GM18909 (cell line): ENCODE measurements at regions not wholly inside any gene's neighbourhood (a gene's known extent, or its start where the extent isn't known, plus 50 kb on each side); places are given as distances from the start of the nearest gene placed in this dataset.

Experiments
- ATAC-seq: cut with Tn5 transposase; IDR thresholded peaks from one replicate; pipeline ENCODE4 v1.9.1; 2021; ENCODE audit warnings: mild to moderate bottlenecking; ENCODE audit not compliant: unreplicated experiment, poor library complexity

DNA sequence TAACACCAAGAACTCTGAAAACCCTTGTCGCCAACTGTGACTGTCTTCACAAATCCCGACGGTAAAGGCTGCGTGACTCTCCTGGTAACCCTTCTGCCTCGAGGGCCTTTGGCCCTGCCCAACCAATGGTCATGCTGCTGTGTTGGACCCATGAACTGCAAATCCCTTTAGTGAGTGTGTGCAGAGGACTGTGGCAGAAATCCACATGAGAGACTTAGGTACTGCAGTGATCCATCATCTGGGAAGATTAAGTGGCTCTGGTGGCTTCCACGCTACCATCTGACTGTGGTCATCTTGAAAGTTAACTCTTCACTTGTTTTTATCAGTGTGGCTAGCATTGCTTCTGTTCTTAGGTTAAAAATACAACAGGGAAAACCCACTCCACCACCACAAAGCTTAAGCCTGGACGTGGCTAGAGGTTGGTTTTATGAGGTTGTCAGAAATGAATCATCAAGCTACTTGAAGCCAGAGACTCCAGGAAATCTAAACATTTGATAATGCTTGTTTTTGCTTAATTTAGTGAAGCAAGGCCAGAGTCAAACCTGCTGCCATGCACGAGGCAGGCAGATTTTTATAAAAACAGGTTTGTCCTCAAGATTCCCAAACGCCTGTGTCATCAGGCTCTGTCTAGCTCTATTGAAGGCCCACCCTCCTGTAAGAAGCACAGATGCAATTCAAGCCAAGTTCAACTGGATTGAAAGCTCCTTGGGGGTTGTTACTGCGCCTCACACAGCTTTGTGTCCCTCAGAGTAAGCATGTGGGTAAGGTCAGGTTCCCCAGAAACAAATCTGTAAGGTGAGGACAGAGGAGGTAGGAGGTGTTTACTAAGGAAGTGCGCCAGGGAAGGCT, 52.7 kb upstream of the ERCC6L2 start:
- peak; percentile 90 for ATAC-seq

- ATAC-seq, result no peak
Observed at GRCh38 chr9:95822015-95822414, 53.5 kb upstream of the ERCC6L2 start.

DNA sequence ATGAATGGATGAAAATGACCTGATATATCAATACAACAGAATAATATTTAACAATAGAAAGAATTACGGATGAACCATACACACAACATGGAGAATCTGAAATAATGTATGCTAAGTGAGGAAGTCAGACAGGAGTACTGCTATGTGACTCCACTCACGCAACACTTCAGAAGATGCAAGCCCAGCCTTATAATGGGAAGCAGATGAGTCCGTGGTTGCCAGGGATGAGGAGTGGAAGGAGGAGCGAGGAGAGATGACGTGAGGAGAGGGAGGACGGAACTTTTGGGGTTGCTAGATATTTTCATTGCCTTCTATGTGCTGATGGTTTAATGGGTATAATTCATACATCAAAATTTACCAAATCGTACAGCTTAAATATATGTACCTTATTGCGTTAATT, 55.4 kb upstream of the ERCC6L2 start:
- ATAC-seq, result no peak

- no peak for ATAC-seq
Observed at GRCh38 chr9:95819636-95820035, 55.9 kb upstream of the ERCC6L2 start.

DNA sequence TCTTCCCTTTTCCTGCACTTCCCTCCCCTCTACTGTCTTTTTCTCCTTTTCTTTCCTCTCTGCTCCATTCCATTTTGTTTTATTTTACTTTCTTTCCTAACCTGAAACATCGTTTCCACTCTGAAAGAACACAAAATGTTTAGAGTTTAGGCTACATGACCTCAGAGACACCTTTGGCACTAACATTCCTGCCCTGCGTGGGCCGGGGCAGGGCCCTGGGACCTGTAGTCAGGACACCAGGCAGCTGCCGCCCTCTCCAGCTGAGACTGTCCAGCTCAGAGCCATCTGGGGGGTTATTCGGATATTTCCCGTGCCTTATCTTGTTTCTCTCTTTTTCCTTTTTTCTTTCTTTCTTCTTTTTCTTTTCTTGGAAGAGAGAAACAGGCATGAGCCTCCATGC, 58.3 kb upstream of the ERCC6L2 start:
- no peak for ATAC-seq

DNA sequence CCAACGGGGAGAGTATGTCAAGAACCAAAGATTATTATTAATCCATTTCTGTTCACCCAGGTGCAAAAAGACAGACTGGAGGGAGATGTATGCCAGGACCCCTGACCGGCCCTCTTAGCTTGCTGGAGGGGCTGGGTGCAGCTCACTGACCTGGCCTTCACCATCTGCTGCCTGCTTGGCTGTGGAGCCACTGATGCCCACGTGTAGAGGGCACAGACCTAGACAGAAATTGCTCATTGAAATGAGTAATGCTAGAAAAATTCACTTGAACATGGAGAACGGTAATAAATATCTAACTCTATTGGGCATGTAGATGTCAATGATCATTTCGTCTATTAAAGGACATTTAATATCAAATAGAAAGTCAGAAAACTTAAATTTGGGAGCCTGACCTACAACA, 58.8 kb upstream of the ERCC6L2 start:
- no peak for ATAC-seq

DNA sequence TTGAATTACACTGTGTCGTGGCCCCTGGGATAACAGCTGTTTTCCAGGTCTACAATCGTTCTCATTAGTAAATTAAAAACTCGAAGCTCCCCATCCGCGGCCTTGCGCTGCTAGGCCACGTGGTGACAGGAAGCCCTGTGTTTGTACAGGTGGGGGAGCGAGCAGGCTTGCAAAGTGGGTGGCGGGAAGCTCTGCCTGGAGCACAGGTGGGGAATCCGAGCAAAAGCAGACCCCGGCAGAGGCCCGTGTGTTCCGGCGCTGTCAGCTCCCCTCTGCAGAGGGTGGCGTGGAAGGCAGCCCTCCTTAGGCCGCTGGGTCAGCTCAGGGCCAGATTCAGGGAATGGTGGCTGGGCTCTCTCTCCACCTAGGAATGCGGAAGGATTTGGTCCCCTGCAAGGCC, 59.5 kb upstream of the ERCC6L2 start:
- no peak for ATAC-seq

- ATAC-seq, result no peak
Observed at GRCh38 chr9:95815133-95815532, 60.4 kb upstream of the ERCC6L2 start.

DNA sequence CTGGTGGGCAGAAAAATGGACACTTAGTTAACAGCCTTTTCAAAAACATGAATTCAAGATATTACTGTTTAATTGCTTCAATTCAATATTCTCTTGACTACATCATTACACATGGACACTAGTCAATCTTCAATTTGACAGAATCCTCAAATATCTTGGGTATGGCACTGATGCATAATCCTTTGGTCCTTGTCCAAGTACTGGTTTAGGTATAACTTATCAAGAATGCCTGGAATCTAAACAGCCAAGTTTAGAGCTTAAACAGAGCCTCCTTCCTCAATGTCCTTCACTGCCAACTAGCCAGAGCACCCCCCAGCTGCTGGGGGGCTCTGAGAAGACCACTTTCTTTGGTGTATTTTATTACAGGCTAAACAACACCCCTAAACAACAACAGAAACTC, 61.6 kb upstream of the ERCC6L2 start:
- no peak for ATAC-seq

DNA sequence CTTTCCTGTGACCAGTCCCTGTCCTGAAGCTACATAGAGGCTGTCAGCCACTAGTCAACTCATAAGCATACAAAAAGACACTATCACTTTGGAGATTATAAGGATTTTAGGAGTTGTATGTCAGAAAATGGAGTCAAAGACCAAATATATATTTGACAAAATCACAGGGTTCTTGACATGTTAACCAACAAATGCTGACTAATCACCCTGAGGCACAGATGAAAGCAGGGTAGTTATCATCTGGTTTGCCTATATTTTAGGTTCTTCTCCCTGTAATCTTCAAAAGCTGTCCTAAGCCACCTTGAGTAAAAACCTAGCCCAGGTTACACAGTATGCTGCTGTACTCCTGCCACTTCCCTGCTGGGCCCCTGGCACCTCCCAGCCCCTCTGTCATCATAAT, 64.7 kb upstream of the ERCC6L2 start:
- ATAC-seq, result no peak

- ATAC-seq, result no peak
Observed at GRCh38 chr9:95810133-95810532, 65.4 kb upstream of the ERCC6L2 start.

- ATAC-seq, result no peak
Observed at GRCh38 chr9:95809686-95810085, 65.8 kb upstream of the ERCC6L2 start.

DNA sequence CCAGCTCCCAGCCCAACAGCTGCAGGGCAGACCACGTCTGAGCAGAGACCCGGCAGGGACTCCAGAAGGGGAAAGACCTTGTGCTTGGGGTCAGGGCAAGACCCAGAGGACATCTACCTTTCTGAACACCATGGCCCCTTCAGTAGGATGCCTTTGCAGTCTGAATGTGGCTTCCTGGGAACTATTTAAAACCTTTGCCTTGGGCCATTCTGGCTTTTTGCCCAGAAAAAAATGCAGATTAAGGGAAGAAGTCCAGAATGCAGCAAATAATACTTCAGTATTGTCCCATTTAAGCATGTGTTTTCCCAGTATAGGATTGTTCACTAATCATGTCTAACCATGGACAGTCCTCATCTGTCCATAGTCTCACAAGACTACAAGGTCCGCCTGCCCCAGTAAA, 67.5 kb upstream of the ERCC6L2 start:
- ATAC-seq, result no peak

GRCh38 chr9:95807326-95807947, 68.1 kb upstream of the ERCC6L2 start:
- no peak for ATAC-seq

DNA sequence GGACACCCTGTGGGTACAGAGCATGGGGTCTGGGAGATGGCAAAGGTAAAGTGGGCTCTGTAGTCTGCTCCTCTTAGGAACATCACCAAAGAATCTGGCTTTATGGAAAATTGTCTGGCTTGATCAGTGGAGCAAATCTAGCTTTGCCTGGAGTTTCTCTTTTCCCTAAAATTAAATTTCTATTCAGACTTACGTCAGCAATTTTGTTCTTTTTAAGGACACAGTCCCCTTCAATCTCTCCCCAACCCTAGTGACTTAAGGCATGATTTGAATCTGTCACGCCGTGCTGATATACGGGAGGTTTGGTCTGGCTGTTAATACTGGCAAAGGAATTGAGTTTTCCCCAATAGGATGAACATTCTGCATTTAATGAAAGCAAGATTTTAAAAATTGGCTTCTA, 72.3 kb upstream of the ERCC6L2 start:
- no peak for ATAC-seq

GRCh38 chr9:95801797-95802196, 73.7 kb upstream of the ERCC6L2 start:
- no peak for ATAC-seq

GRCh38 chr9:95796029-95796428, 79.5 kb upstream of the ERCC6L2 start:
- no peak for ATAC-seq

DNA sequence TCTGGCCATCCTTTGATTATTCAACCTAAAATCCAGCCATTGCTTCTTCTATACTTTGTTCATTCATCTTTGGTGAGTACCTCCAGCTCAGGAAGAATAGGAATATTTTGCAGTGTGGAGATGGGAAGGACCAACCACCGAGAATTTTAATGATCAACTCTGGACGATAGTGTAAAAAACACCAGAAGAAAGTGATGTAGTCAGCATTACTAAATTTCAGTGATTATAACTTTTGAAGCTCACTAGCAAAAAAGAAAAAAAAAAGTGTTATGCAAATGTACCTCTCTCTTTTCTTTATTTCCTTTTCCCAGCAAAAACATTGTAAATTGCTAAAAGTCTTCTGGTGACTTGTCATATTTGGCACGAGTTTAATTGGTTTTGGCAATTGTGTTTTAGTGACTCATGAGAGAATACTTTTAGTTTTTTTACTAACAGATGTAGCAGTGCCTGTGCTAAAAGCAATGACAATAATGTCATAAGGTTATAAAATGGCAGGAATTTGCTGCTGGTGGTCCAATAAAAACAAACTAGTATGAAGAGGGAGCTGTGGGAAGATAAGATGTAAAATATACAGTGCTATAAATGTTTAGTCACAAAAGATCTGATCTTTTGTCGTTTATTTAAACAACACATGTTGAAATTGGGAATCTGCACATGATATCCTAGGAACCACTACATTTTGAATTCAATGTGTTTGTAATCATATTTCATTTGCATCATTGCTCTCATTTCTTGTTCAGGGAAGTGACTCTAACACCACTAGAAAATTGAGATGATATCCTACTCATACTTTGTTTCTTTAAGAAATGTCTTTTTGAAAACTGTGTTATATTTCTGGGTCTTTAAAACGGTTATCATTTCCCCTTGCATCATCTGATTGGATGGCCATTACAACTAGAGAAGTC, 81.3 kb upstream of the ERCC6L2 start:
- no peak for ATAC-seq

GRCh38 chr9:95791695-95792094, 83.8 kb upstream of the ERCC6L2 start:
- no peak for ATAC-seq

GRCh38 chr9:95791286-95791685, 84.2 kb upstream of the ERCC6L2 start:
- no peak for ATAC-seq

DNA sequence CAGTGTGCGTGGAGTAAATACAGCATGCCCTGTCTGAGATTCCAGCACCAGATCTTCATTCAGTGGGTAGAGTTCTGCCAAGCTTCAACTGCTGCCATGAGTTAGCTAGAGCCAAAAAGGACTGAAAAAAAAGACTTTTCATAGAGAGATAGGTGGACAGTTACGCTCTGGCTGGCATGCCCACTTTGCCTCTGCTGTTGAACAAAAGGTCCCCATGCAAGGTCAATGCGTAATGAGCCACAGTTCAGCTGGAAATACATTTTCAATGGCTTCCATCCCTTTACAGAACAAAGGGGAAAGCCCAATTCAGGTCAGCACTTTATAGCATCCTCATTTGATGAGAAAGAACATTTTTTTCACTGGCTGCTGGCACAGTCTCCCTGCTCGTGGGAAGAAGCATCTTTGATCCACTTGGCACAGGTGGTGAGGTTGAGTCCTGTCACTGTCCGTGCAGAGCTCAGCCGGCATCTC, 86.9 kb upstream of the ERCC6L2 start:
- ATAC-seq, result no peak
